HEK293T (cell line): ENCODE measurements at regions not wholly inside any gene's neighbourhood (a gene's known extent, or its start where the extent isn't known, plus 50 kb on each side); places are given as distances from the start of the nearest gene placed in this dataset.

Experiments used
- CTCF ChIA-PET: fragments of 350-600 bp; formaldehyde crosslinking; extraction: SDS; loops from one replicate; lab custom pipeline; 2021; ENCODE audit warnings: antibody characterized with exemption, inconsistent platforms; lab: Yijun Ruan, JAX
- POLR2A ChIA-PET: fragments of 350-600 bp; formaldehyde crosslinking; extraction: SDS; loops from one replicate; lab custom pipeline; 2020; ENCODE audit warnings: antibody characterized with exemption, inconsistent platforms; lab: Yijun Ruan, JAX
- DNase-seq: peaks from one replicate; pipeline ENCODE4 v3.0.0; 2012; ENCODE audit warnings: mixed read lengths; ENCODE audit errors: extremely low spot score
- ARNT ChIP-seq: fragments of 450-650 bp; IDR thresholded peaks from 2 replicates; pipeline ENCODE4 v1.6.1; 2017; ENCODE audit warnings: mild to moderate bottlenecking
- BHLHE40 ChIP-seq: fragments of 450-650 bp; IDR thresholded peaks from 2 replicates; pipeline ENCODE4 v1.6.1; 2016; ENCODE audit warnings: mild to moderate bottlenecking, moderate library complexity, borderline replicate concordance
- CTBP1 ChIP-seq: fragments of 450-650 bp; IDR thresholded peaks from 2 replicates; pipeline ENCODE4 v1.6.1; 2016; ENCODE audit warnings: borderline replicate concordance
- ELF4 ChIP-seq: fragments of 450-650 bp; IDR thresholded peaks from 2 replicates; pipeline ENCODE4 v1.6.1; 2017; ENCODE audit warnings: antibody characterized with exemption
- FOXA1 ChIP-seq: fragments of 450-650 bp; IDR thresholded peaks from 2 replicates; pipeline ENCODE4 v1.6.1; 2016; ENCODE audit warnings: mild to moderate bottlenecking
- FOXK2 ChIP-seq: fragments of 450-650 bp; IDR thresholded peaks from 2 replicates; pipeline ENCODE4 v1.6.1; 2016; ENCODE audit warnings: mild to moderate bottlenecking
- FOXM1 ChIP-seq: fragments of 450-650 bp; IDR thresholded peaks from 2 replicates; pipeline ENCODE4 v1.6.1; 2017; ENCODE audit warnings: mild to moderate bottlenecking, borderline replicate concordance
- HDGF ChIP-seq: fragments of 450-650 bp; IDR thresholded peaks from 2 replicates; pipeline ENCODE4 v1.6.1; 2017; ENCODE audit warnings: antibody characterized with exemption, borderline replicate concordance
- L3MBTL2 ChIP-seq: fragments of 450-650 bp; conservative IDR thresholded peaks from 2 replicates; pipeline ENCODE4 v1.6.1; 2016; ENCODE audit warnings: mild to moderate bottlenecking
- LEF1 ChIP-seq: fragments of 450-650 bp; IDR thresholded peaks from 2 replicates; pipeline ENCODE4 v1.6.1; 2017; ENCODE audit warnings: mild to moderate bottlenecking, borderline replicate concordance
- NFRKB ChIP-seq: fragments of 450-650 bp; IDR thresholded peaks from 2 replicates; pipeline ENCODE4 v1.6.1; 2016; ENCODE audit warnings: mild to moderate bottlenecking, moderate library complexity
- SP1 ChIP-seq: fragments of 450-650 bp; IDR thresholded peaks from 2 replicates; pipeline ENCODE4 v1.6.1; 2017
- SUZ12 ChIP-seq: fragments of 450-650 bp; IDR thresholded peaks from 2 replicates; pipeline ENCODE4 v1.6.1; 2016; ENCODE audit warnings: mild to moderate bottlenecking
- TARDBP ChIP-seq: fragments of 450-650 bp; IDR thresholded peaks from 2 replicates; pipeline ENCODE4 v1.6.1; 2016
- ZNF384 ChIP-seq: fragments of 450-650 bp; IDR thresholded peaks from 2 replicates; pipeline ENCODE4 v1.6.1; 2016
- TF ChIP-seq, protein P1 (sequence below): fragments of 450-650 bp; IDR thresholded peaks from 2 replicates; pipeline ENCODE4 v1.6.1; 2016

DNA sequence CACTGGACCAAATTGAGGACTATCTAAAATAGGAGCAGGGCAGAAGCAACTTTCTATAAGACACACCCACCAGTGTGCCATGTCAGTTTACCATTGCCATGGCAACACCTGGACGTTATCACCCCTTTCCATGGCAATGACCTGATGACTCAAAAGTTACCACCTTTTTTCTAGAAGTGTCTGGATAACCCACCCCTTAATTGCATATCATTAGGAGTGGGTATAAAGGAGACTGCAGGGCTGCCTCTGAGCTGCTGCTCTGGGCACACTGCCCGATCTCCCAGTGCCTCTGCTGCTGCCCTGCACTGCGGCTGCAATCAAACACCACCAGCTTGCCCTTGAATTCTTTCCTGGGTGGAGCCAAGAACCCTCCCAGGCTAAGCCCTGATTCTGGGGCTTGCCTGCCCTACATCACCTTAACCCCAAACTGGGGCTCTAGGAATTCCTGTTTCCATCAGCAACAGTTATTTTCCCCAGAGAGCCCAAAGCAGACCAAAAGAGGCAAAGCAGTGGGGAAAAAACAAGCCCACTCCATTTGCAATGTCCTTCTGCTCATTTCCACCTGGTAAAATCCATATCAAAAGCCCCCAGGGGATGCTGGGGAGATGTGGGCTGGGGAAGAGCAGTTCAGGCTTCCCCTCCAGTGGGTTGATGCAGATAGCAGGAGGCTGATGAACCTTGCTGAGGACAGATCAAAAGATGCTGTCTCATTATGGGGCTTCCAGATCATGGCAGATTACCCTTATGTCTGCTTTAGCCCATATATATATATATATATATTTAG is 129.5 kb upstream of the NCOR2 start:
- DNase-seq, result no peak
- CTCF ChIA-PET, result no interaction called here

GRCh38 chr12:124695861-124696260 is 128.4 kb upstream of the NCOR2 start:
- TF ChIP-seq ELF4 (no peak), FOXA1 (no peak), L3MBTL2 (no peak), LEF1 (no peak), SP1 (no peak), NFRKB (no peak), ARNT (no peak), FOXK2 (no peak), SUZ12 (no peak), ZNF384 (no peak), CTBP1 (no peak), FOXM1 (no peak), HDGF (no peak), BHLHE40 (no peak)
- TF ChIP-seq, protein P1, sequence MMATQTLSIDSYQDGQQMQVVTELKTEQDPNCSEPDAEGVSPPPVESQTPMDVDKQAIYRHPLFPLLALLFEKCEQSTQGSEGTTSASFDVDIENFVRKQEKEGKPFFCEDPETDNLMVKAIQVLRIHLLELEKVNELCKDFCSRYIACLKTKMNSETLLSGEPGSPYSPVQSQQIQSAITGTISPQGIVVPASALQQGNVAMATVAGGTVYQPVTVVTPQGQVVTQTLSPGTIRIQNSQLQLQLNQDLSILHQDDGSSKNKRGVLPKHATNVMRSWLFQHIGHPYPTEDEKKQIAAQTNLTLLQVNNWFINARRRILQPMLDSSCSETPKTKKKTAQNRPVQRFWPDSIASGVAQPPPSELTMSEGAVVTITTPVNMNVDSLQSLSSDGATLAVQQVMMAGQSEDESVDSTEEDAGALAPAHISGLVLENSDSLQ, result no peak
- ChIA-PET POLR2A (interaction anchor here (1.6 kb wide), 1 partner anchor 10 kb away, joined by 5 read pairs; no protein-coding TSS in a partner anchor), CTCF (no interaction called here)
- no peak for DNase-seq

More for the DNA sequence above, 129.5 kb upstream of the NCOR2 start:
- TF ChIP-seq ZNF384, result no peak
- TF ChIP-seq NFRKB, result no peak
- TF ChIP-seq SUZ12, result no peak
- no peak for TF ChIP-seq FOXK2
- TF ChIP-seq ARNT, result no peak
- TF ChIP-seq SP1, result no peak
- no peak for TF ChIP-seq TARDBP
- TF ChIP-seq FOXA1, result no peak
- no peak for TF ChIP-seq CTBP1
- TF ChIP-seq BHLHE40, result no peak
- TF ChIP-seq, protein P1, result no peak
- TF ChIP-seq FOXM1, result no peak
- no peak for TF ChIP-seq L3MBTL2
- no peak for TF ChIP-seq LEF1
- no peak for TF ChIP-seq HDGF
- POLR2A ChIA-PET, result no interaction called here

DNA sequence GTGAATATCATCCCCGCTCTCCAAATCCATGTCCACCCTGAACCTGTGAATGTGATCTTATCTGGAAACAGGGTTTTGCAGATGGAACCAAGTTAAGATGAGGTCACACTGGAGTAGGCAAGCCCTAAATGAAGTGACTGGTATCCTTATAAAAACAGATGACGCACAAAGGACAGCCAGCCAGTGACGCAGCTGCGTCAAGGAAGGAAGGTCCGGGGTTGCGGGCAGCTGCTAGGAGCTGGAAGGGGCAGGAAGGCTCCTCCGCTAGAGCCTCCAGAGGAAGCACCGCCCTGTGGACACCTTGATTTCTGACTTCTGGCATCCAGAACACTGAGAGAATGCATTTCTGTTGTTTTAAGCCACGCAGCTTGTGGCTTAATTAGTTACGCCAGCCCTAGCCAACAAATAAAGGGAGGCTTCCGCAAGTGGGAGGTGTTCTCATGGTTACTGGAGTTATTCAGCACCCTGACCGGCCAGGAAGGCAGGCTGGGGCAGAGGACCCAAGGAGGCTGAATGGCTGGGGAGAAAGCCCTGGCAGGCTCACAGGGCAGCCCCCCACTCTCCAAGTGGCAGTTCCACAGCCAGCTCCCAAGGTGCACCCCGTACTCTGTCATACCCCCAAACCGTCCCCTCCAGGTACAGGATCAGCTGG is 127.6 kb upstream of the NCOR2 start:
- ChIA-PET POLR2A (interaction anchor here (1.6 kb wide), 1 partner anchor 9 kb away, joined by 5 read pairs; no protein-coding TSS in a partner anchor), CTCF (no interaction called here)

GRCh38 chr12:124694250-124694649 is 126.8 kb upstream of the NCOR2 start:
- POLR2A ChIA-PET, result interaction anchor here (1.1 to 1.6 kb wide), 2 partner anchors 8 to 12 kb away, joined by 3 to 5 read pairs; no protein-coding TSS in a partner anchor
- DNase-seq, result no peak
- CTCF ChIA-PET, result no interaction called here
- no peak for TF ChIP-seq SUZ12
- no peak for TF ChIP-seq FOXA1
- TF ChIP-seq FOXM1, result no peak
- no peak for TF ChIP-seq SP1
- TF ChIP-seq LEF1, result no peak
- TF ChIP-seq, protein P1, result no peak
- TF ChIP-seq NFRKB, result no peak
- TF ChIP-seq ARNT, result no peak

More for the DNA sequence above, 127.6 kb upstream of the NCOR2 start:
- TF ChIP-seq CTBP1, result no peak
- TF ChIP-seq LEF1, result no peak
- TF ChIP-seq ARNT, result no peak
- TF ChIP-seq BHLHE40, result no peak
- TF ChIP-seq TARDBP, result no peak
- TF ChIP-seq SUZ12, result no peak
- TF ChIP-seq L3MBTL2, result no peak
- TF ChIP-seq HDGF, result no peak
- TF ChIP-seq FOXK2, result no peak
- no peak for TF ChIP-seq FOXA1
- TF ChIP-seq ZNF384, result no peak
- TF ChIP-seq NFRKB, result no peak
- TF ChIP-seq, protein P1, result no peak
- TF ChIP-seq FOXM1, result no peak
- TF ChIP-seq SP1, result no peak
- no peak for TF ChIP-seq ELF4
- DNase-seq, result no peak

DNA sequence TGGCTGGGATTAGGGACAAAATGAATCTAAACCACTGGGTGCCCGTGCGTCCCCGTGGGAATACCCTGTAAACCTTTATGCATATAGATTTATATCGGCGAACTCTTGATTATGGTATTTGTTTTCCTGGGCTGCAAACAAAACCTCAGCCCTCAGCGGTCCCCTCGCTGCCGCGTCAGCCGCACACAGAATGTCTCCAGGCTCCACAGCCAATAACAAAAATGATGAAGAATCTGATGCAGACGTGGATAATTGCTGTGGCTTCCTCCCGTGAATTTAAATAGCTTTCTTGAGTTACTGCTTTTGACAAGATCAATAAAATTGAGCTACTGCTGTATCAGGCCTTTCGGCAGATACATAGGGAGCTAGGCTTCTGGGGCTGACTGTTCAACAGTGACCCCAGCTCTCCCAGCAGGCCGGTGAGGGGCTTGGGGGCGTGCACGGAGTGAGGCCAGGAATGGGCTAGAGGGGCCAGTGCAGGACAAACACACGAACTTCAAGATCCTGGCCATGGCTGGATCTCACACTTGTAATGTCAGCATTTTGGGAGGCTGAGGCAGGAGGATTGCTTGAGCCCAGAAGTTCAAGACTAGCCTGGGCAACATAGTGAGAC is 125.8 kb upstream of the NCOR2 start:
- POLR2A ChIA-PET, result interaction anchor here (1.1 kb wide), 1 partner anchor 11 kb away, joined by 3 read pairs; no protein-coding TSS in a partner anchor
- DNase-seq, result no peak
- CTCF ChIA-PET, result interaction anchor here (0.6 to 1.1 kb wide), 2 partner anchors 19 to 156 kb away, joined by 3 to 4 read pairs; no protein-coding TSS in a partner anchor
- TF ChIP-seq HDGF (no peak), BHLHE40 (no peak), SUZ12 (no peak), ELF4 (no peak), FOXM1 (no peak), TARDBP (no peak), FOXA1 (no peak), CTBP1 (no peak), SP1 (no peak), LEF1 (no peak), L3MBTL2 (no peak), ZNF384 (no peak), FOXK2 (no peak), ARNT (no peak)
- TF ChIP-seq, protein P1, result no peak
